Smooth muscle cell (in vitro differentiated cells): ENCODE measurements at regions not wholly inside any gene's neighbourhood (a gene's known extent, or its start where the extent isn't known, plus 50 kb on each side); places are given as distances from the start of the nearest gene placed in this dataset.

Experiments used
- DNase-seq: peaks from one replicate; lab custom pipeline; 2025; ENCODE audit not compliant: unreplicated experiment; lab: John Stamatoyannopoulos, UW
- H2AFZ ChIP-seq: fragments of 200-600 bp; sonication (generic); 2 replicates; pipeline ENCODE4 v1.6.0; 2016; ENCODE audit warnings: antibody characterized with exemption, low read depth, mild to moderate bottlenecking
- H3F3A ChIP-seq: fragments of 200-600 bp; sonication (generic); 2 replicates; pipeline ENCODE4 v1.6.0; 2017; ENCODE audit warnings: antibody characterized with exemption, low read depth
- H3K27ac ChIP-seq: fragments of 200-600 bp; sonication (generic); 2 replicates; pipeline ENCODE4 v1.5.1; 2016; ENCODE audit warnings: low read depth, mild to moderate bottlenecking
- H3K27me3 ChIP-seq: fragments of 200-600 bp; sonication (generic); 2 replicates; pipeline ENCODE4 v1.6.1; 2016; ENCODE audit warnings: low read depth, mild to moderate bottlenecking
- H3K36me3 ChIP-seq: fragments of 200-600 bp; sonication (generic); 2 replicates; pipeline ENCODE4 v1.5.1; 2016; ENCODE audit warnings: low read depth
- H3K4me1 ChIP-seq: fragments of 200-600 bp; sonication (generic); 2 replicates; pipeline ENCODE4 v1.5.1; 2016; ENCODE audit warnings: low read depth
- H3K4me2 ChIP-seq: fragments of 200-600 bp; sonication (generic); 2 replicates; pipeline ENCODE4 v1.6.0; 2016; ENCODE audit warnings: mild to moderate bottlenecking
- H3K4me3 ChIP-seq: fragments of 200-600 bp; sonication (generic); 2 replicates; pipeline ENCODE4 v1.5.1; 2016; ENCODE audit warnings: mild to moderate bottlenecking
- H3K79me2 ChIP-seq: fragments of 200-600 bp; sonication (generic); 2 replicates; pipeline ENCODE4 v1.6.0; 2016; ENCODE audit warnings: low read depth, mild to moderate bottlenecking
- H3K9ac ChIP-seq: fragments of 200-600 bp; sonication (generic); 2 replicates; pipeline ENCODE4 v1.6.0; 2016; ENCODE audit warnings: low read depth
- H3K9me3 ChIP-seq: fragments of 200-600 bp; sonication (generic); replicated peaks from 2 replicates; pipeline ENCODE4 v1.5.1; 2016; ENCODE audit warnings: low read depth
- H4K20me1 ChIP-seq: fragments of 200-600 bp; sonication (generic); 2 replicates; pipeline ENCODE4 v1.6.0; 2016; ENCODE audit warnings: low read depth
- WGBS: methylation state at CpG from one replicate; pipeline ENCODE4 v1.1.7; 2016; ENCODE audit warnings: low lambda C conversion rate; 5-methylcytosine and 5-hydroxymethylcytosine counted together
- TF ChIP-seq, protein P1 (sequence below): fragments of 200-600 bp; sonication (generic); IDR thresholded peaks from 2 replicates; pipeline ENCODE4 v1.5.1; 2017; ENCODE audit warnings: borderline replicate concordance, mild to moderate bottlenecking, antibody characterized with exemption; ENCODE audit not compliant: insufficient read depth, poor library complexity, severe bottlenecking

DNA sequence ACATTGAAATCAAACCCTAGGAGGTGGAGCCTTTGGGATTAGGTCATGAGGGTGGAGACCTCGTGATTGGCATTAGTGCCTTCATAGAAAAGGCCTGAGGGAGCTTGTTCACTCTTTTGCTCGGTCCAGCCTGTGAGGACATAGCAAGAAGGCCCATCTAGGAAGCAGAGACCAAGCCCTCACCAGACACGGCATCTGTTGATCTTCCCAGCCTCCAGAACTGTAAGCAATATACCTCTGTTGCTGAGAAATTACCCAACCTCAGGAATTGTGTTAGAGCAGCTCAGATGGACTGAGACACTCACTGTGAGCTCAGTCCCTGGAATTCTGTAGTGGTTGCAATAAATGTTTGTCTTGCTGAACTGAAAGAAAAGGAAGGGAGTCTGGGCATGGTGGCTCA lies 116.2 kb upstream of the MAP1LC3B2 start:
- no peak overlapping the region for H3K4me3 ChIP-seq
- H3K9me3 ChIP-seq: no peaks in the 10 kb centered on the region
- TF ChIP-seq, protein P1, sequence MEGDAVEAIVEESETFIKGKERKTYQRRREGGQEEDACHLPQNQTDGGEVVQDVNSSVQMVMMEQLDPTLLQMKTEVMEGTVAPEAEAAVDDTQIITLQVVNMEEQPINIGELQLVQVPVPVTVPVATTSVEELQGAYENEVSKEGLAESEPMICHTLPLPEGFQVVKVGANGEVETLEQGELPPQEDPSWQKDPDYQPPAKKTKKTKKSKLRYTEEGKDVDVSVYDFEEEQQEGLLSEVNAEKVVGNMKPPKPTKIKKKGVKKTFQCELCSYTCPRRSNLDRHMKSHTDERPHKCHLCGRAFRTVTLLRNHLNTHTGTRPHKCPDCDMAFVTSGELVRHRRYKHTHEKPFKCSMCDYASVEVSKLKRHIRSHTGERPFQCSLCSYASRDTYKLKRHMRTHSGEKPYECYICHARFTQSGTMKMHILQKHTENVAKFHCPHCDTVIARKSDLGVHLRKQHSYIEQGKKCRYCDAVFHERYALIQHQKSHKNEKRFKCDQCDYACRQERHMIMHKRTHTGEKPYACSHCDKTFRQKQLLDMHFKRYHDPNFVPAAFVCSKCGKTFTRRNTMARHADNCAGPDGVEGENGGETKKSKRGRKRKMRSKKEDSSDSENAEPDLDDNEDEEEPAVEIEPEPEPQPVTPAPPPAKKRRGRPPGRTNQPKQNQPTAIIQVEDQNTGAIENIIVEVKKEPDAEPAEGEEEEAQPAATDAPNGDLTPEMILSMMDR: no peak
- no peaks in the 10 kb centered on the region for H3K36me3 ChIP-seq
- no peaks in the 10 kb centered on the region for H3K79me2 ChIP-seq
- H2AFZ ChIP-seq: no peak overlapping the region
- H4K20me1 ChIP-seq: no peaks in the 10 kb centered on the region
- H3K4me2 ChIP-seq: no peak overlapping the region
- peak overlapping the region; percentile 38 for H3K27ac ChIP-seq
- no peak overlapping the region for H3K9ac ChIP-seq
- WGBS: 53% methylated on average over 3 of the region's 3 CpGs
- H3K27me3 ChIP-seq: no peaks in the 10 kb centered on the region
- H3K4me1 ChIP-seq: no peaks in the 10 kb centered on the region
- no peak for DNase-seq
- H3F3A ChIP-seq: peaks cover 8% of the 10 kb centered on the region

DNA sequence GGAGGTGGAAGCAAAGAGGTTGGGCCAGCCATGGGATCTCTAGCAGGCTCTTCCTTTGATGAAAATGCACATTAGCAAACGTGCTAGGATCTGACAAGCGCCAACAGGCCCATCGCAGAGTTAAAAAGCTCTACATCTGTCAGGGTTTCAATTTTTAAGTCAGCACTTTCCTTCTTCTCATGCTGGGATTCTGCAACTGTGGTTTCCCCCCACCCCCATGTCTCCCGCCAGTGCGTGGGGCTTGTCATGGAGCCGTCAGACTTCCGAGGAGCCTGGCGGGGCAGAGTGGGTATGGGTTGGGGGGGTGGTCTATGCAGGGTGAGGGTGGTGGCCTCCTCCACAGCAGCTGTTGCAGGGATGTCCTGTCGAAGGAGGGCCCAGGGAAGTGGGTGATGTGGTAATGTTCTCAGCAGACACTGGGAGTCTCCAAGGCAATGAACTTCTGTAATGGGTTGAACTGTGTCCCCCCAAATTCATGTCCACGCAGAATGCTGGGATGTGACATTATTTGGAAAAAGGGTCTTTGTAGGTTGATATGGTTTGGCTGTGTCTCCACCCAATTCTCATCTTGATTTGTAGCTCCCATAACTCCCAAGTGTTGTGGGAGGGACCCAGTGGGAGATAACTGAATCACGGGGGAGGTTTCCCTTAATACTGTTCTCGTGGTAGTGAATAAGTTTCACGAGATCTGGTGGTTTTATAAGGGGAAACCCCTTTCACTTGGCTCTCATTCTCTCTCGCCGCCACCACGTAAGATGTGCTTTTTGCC lies 115.2 kb upstream of the MAP1LC3B2 start:
- H4K20me1 ChIP-seq: no peaks in the 10 kb centered on the region
- no peak overlapping the region for H3K9ac ChIP-seq
- H3F3A ChIP-seq: peaks cover 8% of the 10 kb centered on the region
- H2AFZ ChIP-seq: no peak overlapping the region
- no peak overlapping the region for H3K4me2 ChIP-seq
- no peaks in the 10 kb centered on the region for H3K4me1 ChIP-seq
- no peaks in the 10 kb centered on the region for H3K9me3 ChIP-seq
- no peak overlapping the region for H3K4me3 ChIP-seq
- H3K79me2 ChIP-seq: no peaks in the 10 kb centered on the region
- WGBS: 57% methylated on average over 16 of the region's 16 CpGs
- H3K27me3 ChIP-seq: no peaks in the 10 kb centered on the region
- DNase-seq: no peak
- TF ChIP-seq, protein P1: no peak
- no peak overlapping the region for H3K27ac ChIP-seq
- no peaks in the 10 kb centered on the region for H3K36me3 ChIP-seq

DNA sequence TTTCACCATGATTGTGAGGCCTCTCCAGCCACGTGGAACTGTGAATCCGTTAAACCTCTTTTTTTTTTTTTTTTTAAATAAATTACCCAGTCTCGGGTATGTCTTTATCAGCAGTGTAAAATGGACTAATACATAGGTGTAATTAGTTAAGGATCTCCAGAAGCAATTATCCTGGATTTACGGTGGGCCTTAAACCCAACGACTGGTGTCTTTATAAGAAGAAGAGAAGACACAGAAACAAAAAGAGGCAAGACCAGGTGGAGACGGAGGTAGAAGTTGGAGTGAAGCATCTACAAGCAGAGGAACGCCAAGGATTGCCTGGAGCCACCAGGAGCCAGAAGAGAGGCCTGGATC lies 114.6 kb upstream of the MAP1LC3B2 start:
- H3K4me2 ChIP-seq: no peak overlapping the region
- no peaks in the 10 kb centered on the region for H4K20me1 ChIP-seq
- TF ChIP-seq, protein P1: no peak
- H3K9ac ChIP-seq: no peak overlapping the region
- no peaks in the 10 kb centered on the region for H3K4me1 ChIP-seq
- DNase-seq: no peak
- no peaks in the 10 kb centered on the region for H3K36me3 ChIP-seq
- H2AFZ ChIP-seq: no peak overlapping the region
- no peaks in the 10 kb centered on the region for H3K9me3 ChIP-seq
- H3K27ac ChIP-seq: no peak overlapping the region
- no peak overlapping the region for H3K4me3 ChIP-seq
- no peaks in the 10 kb centered on the region for H3K79me2 ChIP-seq
- no peaks in the 10 kb centered on the region for H3K27me3 ChIP-seq
- WGBS: 77% methylated on average over 7 of the region's 7 CpGs
- H3F3A ChIP-seq: peaks cover 8% of the 10 kb centered on the region

DNA sequence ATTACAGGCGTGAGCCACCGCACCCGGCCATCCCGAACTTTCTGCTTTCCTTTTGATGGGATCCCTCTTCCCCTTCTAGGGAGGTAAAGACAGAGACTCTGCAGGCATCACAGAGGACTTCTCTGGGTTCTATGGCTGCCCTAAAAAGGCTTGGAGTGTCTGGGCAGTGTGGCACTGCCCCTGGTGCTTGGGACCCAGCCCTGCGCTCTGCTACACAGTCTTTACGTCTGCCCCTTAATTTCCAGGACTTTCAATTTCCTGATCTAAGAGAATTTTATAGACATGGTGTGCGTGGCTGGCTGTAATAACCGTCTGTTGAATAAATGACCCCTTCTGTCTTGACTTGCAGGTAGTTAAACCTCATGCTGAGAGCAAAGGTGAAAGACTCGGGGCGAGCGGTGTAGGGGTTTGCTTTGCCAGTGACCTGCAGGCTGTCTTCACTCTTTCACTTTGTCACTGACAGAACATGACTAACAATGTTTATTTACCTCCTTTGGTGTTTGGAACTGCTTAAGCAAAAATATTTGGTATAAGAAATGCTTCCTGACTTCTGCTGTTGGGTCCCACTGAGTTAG lies 110.9 kb upstream of the MAP1LC3B2 start:
- no peaks in the 10 kb centered on the region for H3K4me1 ChIP-seq
- H3K4me2 ChIP-seq: no peak overlapping the region
- H3F3A ChIP-seq: peaks cover 5% of the 10 kb centered on the region
- no peaks in the 10 kb centered on the region for H3K36me3 ChIP-seq
- no peak overlapping the region for H2AFZ ChIP-seq
- no peaks in the 10 kb centered on the region for H3K79me2 ChIP-seq
- no peak overlapping the region for H3K4me3 ChIP-seq
- no peaks in the 10 kb centered on the region for H4K20me1 ChIP-seq
- TF ChIP-seq, protein P1: no peak
- no peaks in the 10 kb centered on the region for H3K9me3 ChIP-seq
- DNase-seq: no peak
- H3K27ac ChIP-seq: no peak overlapping the region
- H3K9ac ChIP-seq: no peak overlapping the region
- H3K27me3 ChIP-seq: no peaks in the 10 kb centered on the region
- 93% methylated on average over 11 of the region's 11 CpGs for WGBS
